ENCODE measurements at regions not wholly inside any gene's neighbourhood (a gene's known extent, or its start where the extent isn't known, plus 50 kb on each side); places are given as distances from the start of the nearest gene placed in this dataset.

- no peak for DNase-seq (ENCODE audit: low read depth in 1 of 2, low spot score in 1 of 2)
- TF ChIP-seq GABPA (IDR thresholded peaks at IDR 0.05; ENCODE audit: low read depth): no peak
- TF ChIP-seq SPI1 (IDR thresholded peaks at IDR 0.05; ENCODE audit: borderline replicate concordance, low read depth): no peak
- Histone ChIP-seq H3K27ac (replicated peaks) (no peak overlapping the region), H3K4me3 (replicated peaks; ENCODE audit: insufficient read depth, low read length) (no peak overlapping the region), H3K27me3 (ENCODE audit: insufficient read depth, poor library complexity, severe bottlenecking) (no peaks in the 10 kb centered on the region)
These were observed 510.4 kb upstream of the RGMB start for GRCh38 chr5:98263084-98263483.

- no peak overlapping the region for H3K27ac ChIP-seq (replicated peaks)
- TF ChIP-seq SPI1 (IDR thresholded peaks at IDR 0.05; ENCODE audit: borderline replicate concordance, low read depth) (no peak), REST (IDR thresholded peaks at IDR 0.05; ENCODE audit: insufficient replicate concordance, low read depth) (no peak), POLR2AphosphoS5 (IDR thresholded peaks at IDR 0.05; ENCODE audit: low read depth) (no peak), CTCF (IDR thresholded peaks at IDR 0.05; ENCODE audit: insufficient read depth, low read length) (no peak), GABPA (IDR thresholded peaks at IDR 0.05; ENCODE audit: low read depth) (no peak)
- DNase-seq (ENCODE audit: low read depth in 1 of 2, low spot score in 1 of 2): no peak
- no peaks in the 10 kb centered on the region for H3K27me3 ChIP-seq (ENCODE audit: insufficient read depth, poor library complexity, severe bottlenecking)
- H3K4me3 ChIP-seq (replicated peaks; ENCODE audit: insufficient read depth, low read length): no peak overlapping the region
These were observed 505.2 kb upstream of the RGMB start for GRCh38 chr5:98268162-98268860.

GRCh38 chr5:98275980-98276379, 497.5 kb upstream of the RGMB start:
- DNase-seq (ENCODE audit: low read depth in 1 of 2, low spot score in 1 of 2): no peak
- H3K4me3 ChIP-seq (replicated peaks; ENCODE audit: insufficient read depth, low read length): no peak overlapping the region
- TF ChIP-seq SPI1 (IDR thresholded peaks at IDR 0.05; ENCODE audit: borderline replicate concordance, low read depth) (no peak), CTCF (IDR thresholded peaks at IDR 0.05; ENCODE audit: insufficient read depth, low read length) (no peak), GABPA (IDR thresholded peaks at IDR 0.05; ENCODE audit: low read depth) (no peak), POLR2AphosphoS5 (IDR thresholded peaks at IDR 0.05; ENCODE audit: low read depth) (no peak), REST (IDR thresholded peaks at IDR 0.05; ENCODE audit: insufficient replicate concordance, low read depth) (no peak)
- H3K27me3 ChIP-seq (ENCODE audit: insufficient read depth, poor library complexity, severe bottlenecking): no peaks in the 10 kb centered on the region
- H3K27ac ChIP-seq (replicated peaks): no peak overlapping the region

- Histone ChIP-seq H3K27me3 (ENCODE audit: insufficient read depth, poor library complexity, severe bottlenecking) (no peaks in the 10 kb centered on the region), H3K4me3 (replicated peaks; ENCODE audit: insufficient read depth, low read length) (no peak overlapping the region), H3K27ac (replicated peaks) (no peak overlapping the region)
- no peak for TF ChIP-seq POLR2AphosphoS5 (IDR thresholded peaks at IDR 0.05; ENCODE audit: low read depth)
- no peak for TF ChIP-seq GABPA (IDR thresholded peaks at IDR 0.05; ENCODE audit: low read depth)
- TF ChIP-seq CTCF (IDR thresholded peaks at IDR 0.05; ENCODE audit: insufficient read depth, low read length): no peak
- TF ChIP-seq REST (IDR thresholded peaks at IDR 0.05; ENCODE audit: insufficient replicate concordance, low read depth): no peak
- no peak for TF ChIP-seq SPI1 (IDR thresholded peaks at IDR 0.05; ENCODE audit: borderline replicate concordance, low read depth)
- DNase-seq (ENCODE audit: low read depth in 1 of 2, low spot score in 1 of 2): no peak
These were observed 490.9 kb upstream of the RGMB start for GRCh38 chr5:98282521-98282920.
